Right cardiac atrium (tissue), 5 donors: ENCODE measurements at regions not wholly inside any gene's neighbourhood (a gene's known extent, or its start where the extent isn't known, plus 50 kb on each side); places are given as distances from the start of the nearest gene placed in this dataset.
"Not testable (repeated sequence)": the region's sequence is repeated elsewhere in the genome, so short reads cannot be mapped to it uniquely, and the experiment has no call there.

Source experiments
- ATAC-seq, 2 donors: fragments of 200-7000 bp; cut with Tn5 transposase; one replicate each; pipeline versions ENCODE4 v1.8.0 to v1.9.1; 2020; ENCODE audit warnings: moderate library complexity in 2 of 2, mild to moderate bottlenecking in 1 of 2
- DNase-seq, 3 donors: peaks; one replicate each; pipeline ENCODE4 v3.0.0-alpha.2; 2020
- H3K27ac ChIP-seq: one replicate; pipeline ENCODE4 v1.5.1; 2013; ENCODE audit warnings: mild to moderate bottlenecking, low read length, control low read depth, moderate library complexity
- H3K27me3 ChIP-seq: one replicate; pipeline ENCODE4 v1.6.1; 2013; ENCODE audit not compliant: control insufficient read depth, insufficient read depth
- H3K4me1 ChIP-seq: one replicate; pipeline ENCODE4 v1.6.1; 2013; ENCODE audit warnings: low read length; ENCODE audit not compliant: control insufficient read depth, insufficient read depth
- H3K4me3 ChIP-seq: one replicate; pipeline ENCODE4 v1.5.1; 2013; ENCODE audit warnings: low read length, control low read depth
- H3K9me3 ChIP-seq: one replicate; pipeline ENCODE4 v1.6.1; 2013; ENCODE audit warnings: low read length; ENCODE audit not compliant: control insufficient read depth
- WGBS: extraction: QIAGEN DNeasy Blood & Tissue Kit; methylation state at CpG from one replicate; pipeline ENCODE4 v1.1.7; 2013; 5-methylcytosine and 5-hydroxymethylcytosine counted together
- intact Hi-C, 4 donors: fragments of 100-400 bp; cut with DNase I; formaldehyde crosslinking; loops; one replicate each; pipeline versions ENCODE4 v1.11.0 to v1.14.0; 2022 to 2023
- donor health status: healthy with polysubstance abuse.
- donor health status: DM: no; HTN: yes; CAD: no.
- donor health status: DM: no; HTN: no; CAD: no.
- donor health status: DM: no; HTN: yes; CAD: no; lungs with severe emphysema.
- donor health status: DM: yes; HTN: yes; CAD: no.

GRCh38 chr2:39871291-39871761 lies 92.3 kb upstream of the THUMPD2 start:
- ATAC-seq (no peak), DNase-seq (no peak)
- no peak overlapping the region for H3K4me3 ChIP-seq
- H3K27me3 ChIP-seq: no peaks in the 10 kb centered on the region
- H3K9me3 ChIP-seq: no peaks in the 10 kb centered on the region
- WGBS: 52% methylated on average over 7 of the region's 7 CpGs
- peaks cover 2% of the 10 kb centered on the region for H3K4me1 ChIP-seq
- intact Hi-C loops: no loop called here
- H3K27ac ChIP-seq: no peak overlapping the region

- no peak for ATAC-seq
- peaks cover 2% of the 10 kb centered on the region for H3K4me1 ChIP-seq
- 86% methylated on average over 3 of the region's 3 CpGs for WGBS
- H3K27me3 ChIP-seq: no peaks in the 10 kb centered on the region
- no peak overlapping the region for H3K27ac ChIP-seq
- no peak overlapping the region for H3K4me3 ChIP-seq
- H3K9me3 ChIP-seq: no peaks in the 10 kb centered on the region
- DNase-seq: no peak
- intact Hi-C loops: no loop called here
Measured at GRCh38 chr2:39870871-39871270, 91.8 kb upstream of the THUMPD2 start.

- DNase-seq (no peak), ATAC-seq (no peak)
- H3K27ac ChIP-seq: no peak overlapping the region
- intact Hi-C loops: no loop called here
- H3K4me1 ChIP-seq: no peaks in the 10 kb centered on the region
- H3K27me3 ChIP-seq: no peaks in the 10 kb centered on the region
- no peaks in the 10 kb centered on the region for H3K9me3 ChIP-seq
- WGBS: 81% methylated on average over 5 of the region's 5 CpGs
- no peak overlapping the region for H3K4me3 ChIP-seq
Measured at GRCh38 chr2:39867268-39867667, 88.2 kb upstream of the THUMPD2 start.

- ATAC-seq: no peak
Measured at GRCh38 chr2:39865751-39866150, 86.7 kb upstream of the THUMPD2 start.

GRCh38 chr2:39863672-39864071 lies 84.6 kb upstream of the THUMPD2 start:
- WGBS: 78% methylated on average over 1 of the region's 1 CpG
- H3K27ac ChIP-seq, H3K4me3 ChIP-seq, ATAC-seq, H3K9me3 ChIP-seq, intact Hi-C loops, H3K4me1 ChIP-seq, DNase-seq, H3K27me3 ChIP-seq: not testable (repeated sequence)

More at GRCh38 chr2:39865751-39866150, 86.7 kb upstream of the THUMPD2 start:
- intact Hi-C loops: no loop called here
- Histone ChIP-seq H3K27me3 (no peaks in the 10 kb centered on the region), H3K4me3 (no peak overlapping the region), H3K9me3 (no peaks in the 10 kb centered on the region), H3K4me1 (no peaks in the 10 kb centered on the region), H3K27ac (no peak overlapping the region)
- DNase-seq: no peak
- 85% methylated on average over 3 of the region's 3 CpGs for WGBS

GRCh38 chr2:39860538-39860937 lies 81.5 kb upstream of the THUMPD2 start:
- WGBS: 81% methylated on average over 3 of the region's 3 CpGs
- intact Hi-C loops: no loop called here
- DNase-seq (no peak), ATAC-seq (no peak)
- Histone ChIP-seq H3K4me1 (no peaks in the 10 kb centered on the region), H3K27me3 (no peaks in the 10 kb centered on the region), H3K9me3 (no peaks in the 10 kb centered on the region), H3K4me3 (no peak overlapping the region), H3K27ac (no peak overlapping the region)

- H3K9me3 ChIP-seq: no peaks in the 10 kb centered on the region
- no peak overlapping the region for H3K4me3 ChIP-seq
- H3K4me1 ChIP-seq: no peaks in the 10 kb centered on the region
- H3K27me3 ChIP-seq: no peaks in the 10 kb centered on the region
- H3K27ac ChIP-seq: no peak overlapping the region
- WGBS: 66% methylated on average over 2 of the region's 2 CpGs
- intact Hi-C loops: no loop called here
- no peak for ATAC-seq
- no peak for DNase-seq
Measured at GRCh38 chr2:39858677-39859076, 79.6 kb upstream of the THUMPD2 start.

GRCh38 chr2:39855856-39856255 lies 76.8 kb upstream of the THUMPD2 start:
- intact Hi-C loops: no loop called here
- H3K4me1 ChIP-seq: no peaks in the 10 kb centered on the region
- H3K9me3 ChIP-seq: no peaks in the 10 kb centered on the region
- ATAC-seq (no peak), DNase-seq (no peak)
- H3K4me3 ChIP-seq: no peak overlapping the region
- 90% methylated on average over 3 of the region's 3 CpGs for WGBS
- H3K27me3 ChIP-seq: no peaks in the 10 kb centered on the region
- no peak overlapping the region for H3K27ac ChIP-seq

GRCh38 chr2:39854771-39855170 lies 75.7 kb upstream of the THUMPD2 start:
- no peaks in the 10 kb centered on the region for H3K4me1 ChIP-seq
- no peak for DNase-seq
- no peaks in the 10 kb centered on the region for H3K27me3 ChIP-seq
- ATAC-seq: no peak
- intact Hi-C loops: no loop called here
- H3K9me3 ChIP-seq: no peaks in the 10 kb centered on the region
- WGBS: 74% methylated on average over 5 of the region's 5 CpGs
- H3K4me3 ChIP-seq: no peak overlapping the region
- no peak overlapping the region for H3K27ac ChIP-seq

- no peak for ATAC-seq
- Histone ChIP-seq H3K4me3 (no peak overlapping the region), H3K4me1 (no peaks in the 10 kb centered on the region), H3K27me3 (no peaks in the 10 kb centered on the region), H3K27ac (no peak overlapping the region), H3K9me3 (no peaks in the 10 kb centered on the region)
- 93% methylated on average over 1 of the region's 1 CpG for WGBS
- intact Hi-C loops: no loop called here
- DNase-seq: no peak
Measured at GRCh38 chr2:39852831-39853230, 73.8 kb upstream of the THUMPD2 start.

- 15% methylated on average over 3 of the region's 3 CpGs for WGBS
- Histone ChIP-seq H3K9me3 (no peaks in the 10 kb centered on the region), H3K27ac (no peak overlapping the region), H3K4me3 (no peak overlapping the region), H3K4me1 (no peaks in the 10 kb centered on the region), H3K27me3 (no peaks in the 10 kb centered on the region)
- intact Hi-C loops: no loop called here
- ATAC-seq (no peak), DNase-seq (no peak)
Measured at GRCh38 chr2:39851651-39852110, 72.6 kb upstream of the THUMPD2 start.

- 71% methylated on average over 8 of the region's 8 CpGs for WGBS
- Histone ChIP-seq H3K27ac (no peak overlapping the region), H3K27me3 (no peaks in the 10 kb centered on the region), H3K9me3 (no peaks in the 10 kb centered on the region), H3K4me3 (no peak overlapping the region), H3K4me1 (no peaks in the 10 kb centered on the region)
- no peak for ATAC-seq
- intact Hi-C loops: no loop called here
- DNase-seq: no peak
Measured at GRCh38 chr2:39851251-39851650, 72.2 kb upstream of the THUMPD2 start.
